CD14-positive monocyte (primary cell): ENCODE measurements at regions not wholly inside any gene's neighbourhood (a gene's known extent, or its start where the extent isn't known, plus 50 kb on each side); places are given as distances from the start of the nearest gene placed in this dataset.

ENCODE experiments used
- DNase-seq, 3 donors: peaks; one replicate each; pipeline ENCODE4 v3.0.0-alpha.2; 2011 to 2022
- H2AFZ ChIP-seq: 2 replicates; pipeline ENCODE4 v1.6.0; 2012; ENCODE audit warnings: mild to moderate bottlenecking, low read depth, low read length, inconsistent platforms; ENCODE audit not compliant: insufficient read depth, poor library complexity, severe bottlenecking
- H3K27ac ChIP-seq, 2 donors: 1 replicate in 1 of 2; 2 replicates in 1 of 2; pipeline ENCODE4 v1.5.1; 2012 to 2013; ENCODE audit warnings: low read length in 2 of 2, control low read depth in 1 of 2, inconsistent platforms in 1 of 2, low read depth in 1 of 2, mild to moderate bottlenecking in 1 of 2
- H3K27me3 ChIP-seq, 2 donors: one replicate each; pipeline versions ENCODE4 v1.6.0 to v1.6.1; 2011 to 2013; ENCODE audit warnings: low read length in 2 of 2; ENCODE audit not compliant: control insufficient read depth in 2 of 2, insufficient read depth in 2 of 2
- H3K36me3 ChIP-seq, 2 donors: replicated peaks in 1 of 2; 1 replicate in 1 of 2; 2 replicates in 1 of 2; pipeline versions ENCODE4 v1.5.1 to v1.6.1; 2012 to 2013; ENCODE audit warnings: low read length in 2 of 2, control low read depth in 1 of 2, inconsistent platforms in 1 of 2, mild to moderate bottlenecking in 1 of 2; ENCODE audit not compliant: insufficient read depth in 2 of 2, control insufficient read depth in 1 of 2
- H3K4me1 ChIP-seq, 2 donors: 1 replicate in 1 of 2; 2 replicates in 1 of 2; pipeline versions ENCODE4 v1.5.1 to v1.6.1; 2012 to 2013; ENCODE audit warnings: low read length in 2 of 2, control low read depth in 1 of 2, inconsistent platforms in 1 of 2, mild to moderate bottlenecking in 1 of 2, moderate library complexity in 1 of 2; ENCODE audit not compliant: insufficient read depth in 2 of 2, control insufficient read depth in 1 of 2
- H3K4me2 ChIP-seq: replicated peaks from 2 replicates; pipeline ENCODE3; 2012; ENCODE audit warnings: low read length, moderate library complexity, mild to moderate bottlenecking; ENCODE audit not compliant: poor library complexity, severe bottlenecking; ENCODE audit errors: extremely low read depth
- H3K4me3 ChIP-seq, 3 experiments: fragments of 200-600 bp in 1 of 3; sonication (generic) in 1 of 3; replicated peaks in 1 of 3; 1 replicate in 2 of 3; 2 replicates in 1 of 3; pipeline ENCODE4 v1.5.1; 2011 to 2013; ENCODE audit warnings: low read length in 3 of 3, mild to moderate bottlenecking in 3 of 3, control low read depth in 2 of 3, low read depth in 2 of 3, inconsistent platforms in 1 of 3, moderate library complexity in 1 of 3
- H3K79me2 ChIP-seq: 2 replicates; pipeline ENCODE4 v1.6.0; 2012; ENCODE audit warnings: mild to moderate bottlenecking, control low read depth, inconsistent platforms, low read length, moderate library complexity; ENCODE audit not compliant: insufficient read depth
- H3K9ac ChIP-seq: 2 replicates; pipeline ENCODE4 v1.6.0; 2017; ENCODE audit warnings: low read length, mild to moderate bottlenecking; ENCODE audit not compliant: insufficient read depth, poor library complexity, severe bottlenecking
- H3K9me3 ChIP-seq, 2 donors: replicated peaks in 1 of 2; 1 replicate in 1 of 2; 2 replicates in 1 of 2; pipeline versions ENCODE4 v1.5.1 to v1.6.1; 2012 to 2013; ENCODE audit warnings: low read length in 2 of 2, control low read depth in 1 of 2; ENCODE audit not compliant: control insufficient read depth in 1 of 2, insufficient read depth in 1 of 2
- H4K20me1 ChIP-seq: 2 replicates; pipeline ENCODE4 v1.6.0; 2012; ENCODE audit warnings: mild to moderate bottlenecking, low read length, control low read depth, moderate library complexity; ENCODE audit not compliant: insufficient read depth
- H3K27ac Mint-ChIP-seq, 7 donors: one replicate each; pipeline ENCODE4 v1.8.0; 2020; ENCODE audit warnings: mild to moderate bottlenecking in 7 of 7, mixed read lengths in 7 of 7, moderate library complexity in 6 of 7, inconsistent platforms in 2 of 7
- H3K27me3 Mint-ChIP-seq, 3 donors: one replicate each; pipeline ENCODE4 v1.8.0; 2021 to 2022; ENCODE audit warnings: low read depth in 3 of 3, mild to moderate bottlenecking in 3 of 3, mixed read lengths in 3 of 3, moderate library complexity in 3 of 3, inconsistent platforms in 1 of 3
- H3K36me3 Mint-ChIP-seq, 2 donors: one replicate each; pipeline ENCODE4 v1.8.0; 2020; ENCODE audit warnings: mixed read lengths in 2 of 2, inconsistent platforms in 1 of 2, mild to moderate bottlenecking in 1 of 2
- H3K4me1 Mint-ChIP-seq: one replicate; pipeline ENCODE4 v1.8.0; 2020; ENCODE audit warnings: mild to moderate bottlenecking, mixed read lengths
- H3K4me3 Mint-ChIP-seq, 2 donors: one replicate each; pipeline ENCODE4 v1.8.0; 2020; ENCODE audit warnings: mild to moderate bottlenecking in 2 of 2, mixed read lengths in 2 of 2, moderate library complexity in 1 of 2
- H3K9me3 Mint-ChIP-seq, 7 donors: one replicate each; pipeline ENCODE4 v1.8.0; 2020 to 2022; ENCODE audit warnings: mixed read lengths in 7 of 7, mild to moderate bottlenecking in 6 of 7, moderate library complexity in 6 of 7, inconsistent platforms in 2 of 7
- CTCF ChIP-seq: fragments of 200-600 bp; IDR thresholded peaks from one replicate; pipeline ENCODE4 v1.8.0; 2022; ENCODE audit warnings: antibody characterized with exemption, mild to moderate bottlenecking
- WGBS: methylation state at CpG from one replicate; pipeline ENCODE4 v1.1.5; 2013; ENCODE audit warnings: missing lambda C conversion rate; ENCODE audit not compliant: insufficient coverage; 5-methylcytosine and 5-hydroxymethylcytosine counted together
- intact Hi-C, 2 donors: fragments of 100-400 bp; cut with micrococcal nuclease; formaldehyde crosslinking; loops; one replicate each; pipeline versions ENCODE4 v1.15.0 to v1.15.1; 2023

GRCh38 chr6:68273297-68273696 lies 361.8 kb upstream of the ADGRB3 start:
- no peaks in the 10 kb centered on the region for H3K79me2 ChIP-seq
- H3K9ac ChIP-seq, result no peak overlapping the region
- peaks cover 0 to 7% (median 2%) of the 10 kb centered on the region in 7 donors for H3K9me3 Mint-ChIP-seq
- no peaks in the 10 kb centered on the region for H3K4me1 ChIP-seq
- H3K9me3 ChIP-seq, result no peaks in the 10 kb centered on the region
- H3K27me3 Mint-ChIP-seq, result no peaks in the 10 kb centered on the region
- H2AFZ ChIP-seq, result no peak overlapping the region
- TF ChIP-seq CTCF, result no peak
- no peak overlapping the region for H3K4me3 ChIP-seq
- no peak overlapping the region for H3K4me3 Mint-ChIP-seq
- no peaks in the 10 kb centered on the region for H3K4me1 Mint-ChIP-seq
- no peak for DNase-seq
- no peaks in the 10 kb centered on the region for H3K27me3 ChIP-seq
- H3K36me3 ChIP-seq, result no peaks in the 10 kb centered on the region
- H3K27ac Mint-ChIP-seq, result peak overlapping the region in 1 of 7 donors; percentile 36
- no peaks in the 10 kb centered on the region for H4K20me1 ChIP-seq
- H3K36me3 Mint-ChIP-seq, result no peaks in the 10 kb centered on the region
- no peak overlapping the region for H3K4me2 ChIP-seq
- intact Hi-C loops, result no loop called here
- H3K27ac ChIP-seq, result no peak overlapping the region

GRCh38 chr6:68256391-68256790 lies 378.7 kb upstream of the ADGRB3 start:
- H3K9me3 Mint-ChIP-seq, result peaks cover 5 to 21% (median 15%) of the 10 kb centered on the region in 7 donors
- no CpG with 5 or more reads among the region's 2 CpGs for WGBS
- intact Hi-C loops, result no loop called here
- Histone ChIP-seq H3K27me3 (no peaks in the 10 kb centered on the region), H3K9me3 (peaks cover 22 to 40% of the 10 kb centered on the region in 2 donors), H3K9ac (no peak overlapping the region), H3K4me3 (no peak overlapping the region), H4K20me1 (no peaks in the 10 kb centered on the region), H3K79me2 (no peaks in the 10 kb centered on the region), H2AFZ (no peak overlapping the region), H3K4me2 (no peak overlapping the region), H3K4me1 (no peaks in the 10 kb centered on the region), H3K36me3 (no peaks in the 10 kb centered on the region), H3K27ac (no peak overlapping the region)
- no peak for DNase-seq
- H3K4me1 Mint-ChIP-seq, result no peaks in the 10 kb centered on the region
- no peak overlapping the region for H3K27ac Mint-ChIP-seq
- H3K36me3 Mint-ChIP-seq, result no peaks in the 10 kb centered on the region
- no peak overlapping the region for H3K4me3 Mint-ChIP-seq
- TF ChIP-seq CTCF, result no peak
- no peaks in the 10 kb centered on the region for H3K27me3 Mint-ChIP-seq
